Ovary (tissue), 7 donors: ENCODE measurements at regions not wholly inside any gene's neighbourhood (a gene's known extent, or its start where the extent isn't known, plus 50 kb on each side); places are given as distances from the start of the nearest gene placed in this dataset.

Experiments
- DNase-seq, 5 donors: peaks; one replicate each; pipeline ENCODE4 v3.0.0-alpha.2; 2019 to 2020
- H3K27ac ChIP-seq, 2 donors: fragments of 200-600 bp; one replicate each; pipeline versions ENCODE4 v1.5.1 to v1.8.0; 2019 to 2022
- H3K27me3 ChIP-seq: fragments of 200-600 bp; one replicate; pipeline ENCODE4 v1.8.0; 2022
- H3K36me3 ChIP-seq: fragments of 200-600 bp; sonication (generic); one replicate; pipeline ENCODE4 v1.5.1; 2019
- H3K4me1 ChIP-seq: one replicate; pipeline ENCODE4 v1.8.1; 2013; ENCODE audit warnings: mild to moderate bottlenecking, moderate library complexity; ENCODE audit not compliant: insufficient read depth
- H3K4me3 ChIP-seq: fragments of 200-600 bp; sonication (generic); one replicate; pipeline ENCODE4 v1.5.1; 2017
- H3K9me3 ChIP-seq, 2 donors: fragments of 200-600 bp in 1 of 2; sonication (generic) in 1 of 2; one replicate each; pipeline versions ENCODE4 v1.5.1 to v1.8.1; 2013 to 2019; ENCODE audit warnings: mild to moderate bottlenecking in 1 of 2, moderate library complexity in 1 of 2
- CTCF ChIP-seq, 3 donors: fragments of 450-650 bp in 2 of 3; fragments of 200-600 bp in 1 of 3; IDR thresholded peaks; one replicate each; pipeline versions ENCODE4 v1.5.1 to v1.8.0; 2016 to 2022; ENCODE audit warnings: antibody characterized with exemption in 3 of 3, mild to moderate bottlenecking in 1 of 3
- EP300 ChIP-seq: sonication (generic); formaldehyde crosslinking; IDR thresholded peaks from one replicate; pipeline ENCODE4 v1.6.1; 2017; ENCODE audit warnings: antibody characterized with exemption
- POLR2A ChIP-seq: fragments of 450-650 bp; IDR thresholded peaks from one replicate; pipeline ENCODE4 v1.6.1; 2017; ENCODE audit warnings: antibody characterized with exemption, mild to moderate bottlenecking, moderate library complexity
- WGBS, 3 donors: extraction: QIAGEN DNeasy Blood & Tissue Kit in 1 of 3; methylation state at CpG; one replicate each; pipeline versions ENCODE4 v1.1.5 to v1.1.7; 2013 to 2017; 5-methylcytosine and 5-hydroxymethylcytosine counted together
- intact Hi-C, 4 donors: fragments of 100-400 bp; cut with DNase I; formaldehyde crosslinking; loops; one replicate each; pipeline versions ENCODE4 v1.11.0 to v1.15.1; 2022 to 2023
- donor health status: DM: no; HTN: no; CAD: no; lungs with moderate emphysema.
- donor health status: DM: no; HTN: no; CAD: no.
- donor health status: Bipolar disorder and iron deficiency.
- donor health status: DM: no; HTN: no; CAD: no.
- donor health status: DM: yes; HTN: yes; CAD: no.

GRCh38 chr1:99180915-99181314, 83.4 kb upstream of the PLPPR4 start:
- Histone ChIP-seq H3K36me3 (no peaks in the 10 kb centered on the region), H3K4me3 (no peak overlapping the region), H3K27me3 (no peaks in the 10 kb centered on the region), H3K27ac (no peak overlapping the region), H3K4me1 (no peaks in the 10 kb centered on the region), H3K9me3 (no peaks in the 10 kb centered on the region)
- DNase-seq: no peak
- TF ChIP-seq POLR2A: no peak
- no peak for TF ChIP-seq CTCF (IDR thresholded peaks at IDR 0.05)
- no peak for TF ChIP-seq EP300
- intact Hi-C loops: loop anchor here in 2 of 4 donors (5.0 to 10.0 kb wide), 3 partner anchors 524 to 554 kb away; no protein-coding TSS in a partner anchor
- 28 to 38% (median 31%) methylated on average over 2 of the region's 2 CpGs for WGBS, 3 donors

GRCh38 chr1:99181892-99182291, 82.4 kb upstream of the PLPPR4 start:
- WGBS, 3 donors: 68 to 90% (median 82%) methylated on average over 2 of the region's 2 CpGs
- no peak overlapping the region for H3K4me3 ChIP-seq
- intact Hi-C loops: loop anchor here in 2 of 4 donors (5.0 to 10.0 kb wide), 3 partner anchors 523 to 553 kb away; no protein-coding TSS in a partner anchor

GRCh38 chr1:99185196-99185595, 79.1 kb upstream of the PLPPR4 start:
- H3K36me3 ChIP-seq: no peaks in the 10 kb centered on the region
- TF ChIP-seq POLR2A (no peak), CTCF (IDR thresholded peaks at IDR 0.05) (no peak), EP300 (no peak)
- intact Hi-C loops: loop anchor here in 2 of 4 donors (10.0 kb wide), 2 partner anchors 520 to 550 kb away; no protein-coding TSS in a partner anchor
- no peak overlapping the region for H3K4me3 ChIP-seq
- H3K9me3 ChIP-seq: no peaks in the 10 kb centered on the region
- DNase-seq: no peak
- no peaks in the 10 kb centered on the region for H3K27me3 ChIP-seq
- WGBS, 3 donors: 88 to 93% (median 92%) methylated on average over 3 of the region's 3 CpGs
- H3K27ac ChIP-seq: no peak overlapping the region
- H3K4me1 ChIP-seq: no peaks in the 10 kb centered on the region

More at GRCh38 chr1:99181892-99182291, 82.4 kb upstream of the PLPPR4 start:
- Histone ChIP-seq H3K9me3 (no peaks in the 10 kb centered on the region), H3K4me1 (no peaks in the 10 kb centered on the region), H3K27me3 (no peaks in the 10 kb centered on the region), H3K27ac (no peak overlapping the region), H3K36me3 (no peaks in the 10 kb centered on the region)
- no peak for TF ChIP-seq CTCF (IDR thresholded peaks at IDR 0.05)
- no peak for TF ChIP-seq POLR2A
- TF ChIP-seq EP300: no peak
- no peak for DNase-seq

- intact Hi-C loops: no loop called here
- Histone ChIP-seq H3K36me3 (no peaks in the 10 kb centered on the region), H3K27ac (no peak overlapping the region), H3K27me3 (no peaks in the 10 kb centered on the region), H3K9me3 (no peaks in the 10 kb centered on the region), H3K4me3 (no peak overlapping the region), H3K4me1 (no peaks in the 10 kb centered on the region)
- no peak for DNase-seq
- TF ChIP-seq POLR2A (no peak), CTCF (IDR thresholded peaks at IDR 0.05) (no peak), EP300 (no peak)
- 78 to 86% (median 82%) methylated on average over 2 of the region's 2 CpGs for WGBS, 3 donors
Observed at GRCh38 chr1:99193431-99193830, 70.9 kb upstream of the PLPPR4 start.
